ENCODE measurements at regions not wholly inside any gene's neighbourhood (a gene's known extent, or its start where the extent isn't known, plus 50 kb on each side); places are given as distances from the start of the nearest gene placed in this dataset.
A peak's percentile ranks its signal among the peaks of the same experiment; 100 is the strongest.

GRCh38 chr15:62492900-62493299, 327.8 kb upstream of the C2CD4B start:
- in situ Hi-C loops (cut with HindIII; ENCODE audit: low sequenced_read_pairs), result no loop called here
- TF ChIP-seq, protein P1, sequence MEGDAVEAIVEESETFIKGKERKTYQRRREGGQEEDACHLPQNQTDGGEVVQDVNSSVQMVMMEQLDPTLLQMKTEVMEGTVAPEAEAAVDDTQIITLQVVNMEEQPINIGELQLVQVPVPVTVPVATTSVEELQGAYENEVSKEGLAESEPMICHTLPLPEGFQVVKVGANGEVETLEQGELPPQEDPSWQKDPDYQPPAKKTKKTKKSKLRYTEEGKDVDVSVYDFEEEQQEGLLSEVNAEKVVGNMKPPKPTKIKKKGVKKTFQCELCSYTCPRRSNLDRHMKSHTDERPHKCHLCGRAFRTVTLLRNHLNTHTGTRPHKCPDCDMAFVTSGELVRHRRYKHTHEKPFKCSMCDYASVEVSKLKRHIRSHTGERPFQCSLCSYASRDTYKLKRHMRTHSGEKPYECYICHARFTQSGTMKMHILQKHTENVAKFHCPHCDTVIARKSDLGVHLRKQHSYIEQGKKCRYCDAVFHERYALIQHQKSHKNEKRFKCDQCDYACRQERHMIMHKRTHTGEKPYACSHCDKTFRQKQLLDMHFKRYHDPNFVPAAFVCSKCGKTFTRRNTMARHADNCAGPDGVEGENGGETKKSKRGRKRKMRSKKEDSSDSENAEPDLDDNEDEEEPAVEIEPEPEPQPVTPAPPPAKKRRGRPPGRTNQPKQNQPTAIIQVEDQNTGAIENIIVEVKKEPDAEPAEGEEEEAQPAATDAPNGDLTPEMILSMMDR (IDR thresholded peaks at IDR 0.05; ENCODE audit: low read depth, low read length), result no peak
- no peak overlapping the region for H3K4me3 ChIP-seq (ENCODE audit: low read depth, low read length)
- no peak for DNase-seq (ENCODE audit: low read depth, low spot score)

GRCh38 chr15:62494197-62494596, 329.1 kb upstream of the C2CD4B start:
- DNase-seq (ENCODE audit: low read depth, low spot score), result no peak
- no peak overlapping the region for H3K4me3 ChIP-seq (ENCODE audit: low read depth, low read length)
- TF ChIP-seq, protein P1 (IDR thresholded peaks at IDR 0.05; ENCODE audit: low read depth, low read length), result no peak
- in situ Hi-C loops (cut with HindIII; ENCODE audit: low sequenced_read_pairs), result no loop called here

DNA sequence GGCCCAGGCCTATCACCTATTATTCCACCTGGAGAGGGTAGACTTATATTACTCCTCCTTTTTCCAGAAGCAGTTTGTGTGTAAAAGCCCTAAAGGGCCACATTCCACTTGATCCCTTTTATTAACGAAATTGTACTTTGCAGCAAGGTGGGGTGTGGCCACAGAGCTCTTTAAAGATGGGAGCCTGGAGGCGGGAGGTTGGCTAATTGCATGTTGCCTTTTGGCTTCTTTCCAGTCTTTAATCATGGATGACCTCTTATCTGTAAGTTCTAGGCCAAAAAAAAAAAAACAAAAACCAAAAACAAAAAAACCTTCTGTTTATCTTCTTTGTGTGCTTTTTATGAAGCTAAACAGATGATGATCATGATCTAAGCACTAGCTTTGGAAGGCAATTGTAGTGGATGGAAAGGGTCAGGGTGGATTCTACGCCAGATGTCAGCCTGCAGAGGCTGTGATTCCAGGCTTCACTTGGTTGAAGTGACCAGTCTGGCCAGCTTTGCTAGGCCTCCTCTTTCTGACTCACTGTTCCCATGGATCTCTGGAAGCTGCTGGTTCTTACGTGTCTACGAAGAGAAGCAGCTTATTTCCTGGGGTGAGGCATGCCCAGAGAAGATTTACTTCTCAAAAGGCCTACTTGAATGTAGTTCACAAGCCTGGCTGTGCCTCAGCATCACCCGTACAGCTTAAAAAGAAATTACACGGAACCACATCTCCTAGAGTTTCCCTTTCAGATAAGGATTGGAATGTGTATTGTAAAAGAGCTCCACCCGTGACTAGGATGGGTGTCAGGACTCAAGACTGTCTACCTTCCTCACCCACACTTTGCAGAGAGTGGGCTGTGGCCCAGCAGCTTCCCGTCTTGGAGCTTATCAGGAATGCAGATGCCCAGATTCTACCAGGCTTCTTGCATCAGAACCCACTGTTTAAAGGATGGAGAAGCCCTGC, 330.9 kb upstream of the C2CD4B start:
- DNase-seq (ENCODE audit: low read depth, low spot score), result peak; percentile 86
- no peak overlapping the region for H3K4me3 ChIP-seq (ENCODE audit: low read depth, low read length)
- TF ChIP-seq, protein P1 (IDR thresholded peaks at IDR 0.05; ENCODE audit: low read depth, low read length), result no peak
- in situ Hi-C loops (cut with HindIII; ENCODE audit: low sequenced_read_pairs), result no loop called here

GRCh38 chr15:62497356-62497755, 332.3 kb upstream of the C2CD4B start:
- in situ Hi-C loops (cut with HindIII; ENCODE audit: low sequenced_read_pairs), result no loop called here

GRCh38 chr15:62498278-62498677, 333.2 kb upstream of the C2CD4B start:
- TF ChIP-seq, protein P1 (IDR thresholded peaks at IDR 0.05; ENCODE audit: low read depth, low read length), result no peak
- in situ Hi-C loops (cut with HindIII; ENCODE audit: low sequenced_read_pairs), result no loop called here
- no peak for DNase-seq (ENCODE audit: low read depth, low spot score)

More at GRCh38 chr15:62497356-62497755, 332.3 kb upstream of the C2CD4B start:
- TF ChIP-seq, protein P1 (IDR thresholded peaks at IDR 0.05; ENCODE audit: low read depth, low read length), result no peak
- no peak overlapping the region for H3K4me3 ChIP-seq (ENCODE audit: low read depth, low read length)
- DNase-seq (ENCODE audit: low read depth, low spot score), result no peak

GRCh38 chr15:62498712-62499111, 333.6 kb upstream of the C2CD4B start:
- in situ Hi-C loops (cut with HindIII; ENCODE audit: low sequenced_read_pairs), result no loop called here
- H3K4me3 ChIP-seq (ENCODE audit: low read depth, low read length), result no peak overlapping the region
- no peak for DNase-seq (ENCODE audit: low read depth, low spot score)
- TF ChIP-seq, protein P1 (IDR thresholded peaks at IDR 0.05; ENCODE audit: low read depth, low read length), result no peak

More at GRCh38 chr15:62498278-62498677, 333.2 kb upstream of the C2CD4B start:
- no peak overlapping the region for H3K4me3 ChIP-seq (ENCODE audit: low read depth, low read length)

Data from astrocyte of the spinal cord (primary cell).